OCI-LY3 (cell line): ENCODE measurements at regions not wholly inside any gene's neighbourhood (a gene's known extent, or its start where the extent isn't known, plus 50 kb on each side); places are given as distances from the start of the nearest gene placed in this dataset.
A peak's percentile ranks its signal among the peaks of the same experiment; 100 is the strongest.

Source experiments
- H2AFZ ChIP-seq: fragments of 200-600, 300-600 bp; shearing (Covaris generic); 2 replicates; pipeline ENCODE4 v1.6.0; 2014; ENCODE audit warnings: antibody characterized with exemption, low read depth, low read length
- H3K27ac ChIP-seq: fragments of 200-600, 300-600 bp; sonication (generic); 2 replicates; pipeline ENCODE4 v1.5.1; 2014; ENCODE audit warnings: mild to moderate bottlenecking, low read length, moderate library complexity, mixed read lengths
- H3K27me3 ChIP-seq: fragments of 200-600, 300-600 bp; sonication (generic); 2 replicates; pipeline ENCODE4 v1.6.1; 2014; ENCODE audit warnings: low read depth, low read length, mixed read lengths
- H3K36me3 ChIP-seq: fragments of 200-600, 300-600 bp; sonication (generic); replicated peaks from 2 replicates; pipeline ENCODE3; 2014; ENCODE audit warnings: low read depth, low read length, mixed read lengths
- H3K4me1 ChIP-seq: fragments of 300-600, 200-600 bp; sonication (generic); 2 replicates; pipeline ENCODE4 v1.6.1; 2014; ENCODE audit warnings: low read length, mixed read lengths
- H3K4me2 ChIP-seq: fragments of 200-600, 300-600 bp; sonication (generic); 2 replicates; pipeline ENCODE4 v1.6.1; 2014; ENCODE audit warnings: low read length, mixed read lengths
- H3K4me3 ChIP-seq: fragments of 300-600, 200-600 bp; sonication (generic); 2 replicates; pipeline ENCODE4 v1.5.1; 2014; ENCODE audit warnings: antibody characterized with exemption, mild to moderate bottlenecking, low read length, moderate library complexity
- H3K79me2 ChIP-seq: fragments of 300-600, 200-600 bp; shearing (Covaris generic); 2 replicates; pipeline ENCODE4 v1.6.1; 2014; ENCODE audit warnings: mild to moderate bottlenecking, low read length, mixed read lengths
- H3K9ac ChIP-seq: fragments of 300-600, 200-600 bp; shearing (Covaris generic); 2 replicates; pipeline ENCODE4 v1.6.0; 2014; ENCODE audit warnings: mild to moderate bottlenecking, low read length, moderate library complexity
- H3K9me3 ChIP-seq: fragments of 200-600, 300-600 bp; shearing (Covaris generic); 2 replicates; pipeline ENCODE4 v1.6.1; 2014; ENCODE audit warnings: low read length, mixed read lengths; ENCODE audit not compliant: insufficient read depth
- H4K20me1 ChIP-seq: fragments of 200-600, 300-600 bp; sonication (generic); 2 replicates; pipeline ENCODE4 v1.6.1; 2016; ENCODE audit warnings: low read length, mixed read lengths; ENCODE audit not compliant: insufficient read depth
- CTCF ChIP-seq: fragments of 200-600, 300-600 bp; sonication (generic); IDR thresholded peaks from 2 replicates; pipeline ENCODE4 v1.5.1; 2014; ENCODE audit warnings: antibody characterized with exemption, low read length, low read depth
- EZH2phosphoT487 ChIP-seq: fragments of 200-600 bp; shearing (Covaris generic); IDR thresholded peaks from 2 replicates; pipeline ENCODE4 v1.6.1; 2018; ENCODE audit warnings: antibody characterized with exemption, mixed run types, low read depth

- Histone ChIP-seq H3K4me1 (peaks cover 32% of the 10 kb centered on the region), H3K36me3 (no peaks in the 10 kb centered on the region)
Measured at GRCh38 chr5:124644582-124644981, 101.9 kb downstream of the ZNF608 start.

GRCh38 chr5:124644138-124644537 lies 102.3 kb downstream of the ZNF608 start:
- TF ChIP-seq CTCF (no peak), EZH2phosphoT487 (no peak)
- Histone ChIP-seq H3K27ac (no peak overlapping the region), H3K4me3 (no peak overlapping the region), H3K9me3 (no peaks in the 10 kb centered on the region), H4K20me1 (peaks cover 9% of the 10 kb centered on the region; the same call in 1 of the 2 replicates), H3K79me2 (no peaks in the 10 kb centered on the region), H3K9ac (no peak overlapping the region), H3K27me3 (peaks cover 24% of the 10 kb centered on the region), H2AFZ (no peak overlapping the region), H3K4me1 (peaks cover 28% of the 10 kb centered on the region), H3K36me3 (no peaks in the 10 kb centered on the region), H3K4me2 (no peak overlapping the region)

More at GRCh38 chr5:124644582-124644981, 101.9 kb downstream of the ZNF608 start:
- Histone ChIP-seq H3K9me3 (no peaks in the 10 kb centered on the region), H3K79me2 (no peaks in the 10 kb centered on the region), H3K4me3 (no peak overlapping the region), H4K20me1 (peaks cover 9% of the 10 kb centered on the region; the same call in 1 of the 2 replicates), H3K27me3 (peaks cover 24% of the 10 kb centered on the region), H2AFZ (no peak overlapping the region), H3K4me2 (no peak overlapping the region), H3K27ac (no peak overlapping the region), H3K9ac (no peak overlapping the region)
- TF ChIP-seq EZH2phosphoT487 (no peak), CTCF (no peak)

- H4K20me1 ChIP-seq, result 0 out of 2 replicates have a peak, but pooled peaks cover 3% of the 10 kb centered on the region
- H3K36me3 ChIP-seq, result no peaks in the 10 kb centered on the region
- no peaks in the 10 kb centered on the region for H3K9me3 ChIP-seq
- TF ChIP-seq CTCF, result no peak
- TF ChIP-seq EZH2phosphoT487, result no peak
- H3K27ac ChIP-seq, result no peak overlapping the region
- no peak overlapping the region for H2AFZ ChIP-seq
- H3K4me3 ChIP-seq, result no peak overlapping the region
- H3K4me2 ChIP-seq, result no peak overlapping the region
- peaks cover 20% of the 10 kb centered on the region for H3K4me1 ChIP-seq
- H3K27me3 ChIP-seq, result peaks cover 20% of the 10 kb centered on the region
- H3K79me2 ChIP-seq, result no peaks in the 10 kb centered on the region
- no peak overlapping the region for H3K9ac ChIP-seq
Measured at GRCh38 chr5:124643336-124643735, 103.1 kb downstream of the ZNF608 start.

GRCh38 chr5:124642151-124642550 lies 104.3 kb downstream of the ZNF608 start:
- TF ChIP-seq EZH2phosphoT487 (no peak), CTCF (no peak)
- H3K4me2 ChIP-seq, result peak overlapping the region; percentile 41

More at GRCh38 chr5:124642151-124642550, 104.3 kb downstream of the ZNF608 start:
- H3K36me3 ChIP-seq, result no peaks in the 10 kb centered on the region
- no peaks in the 10 kb centered on the region for H3K9me3 ChIP-seq
- peaks cover 8% of the 10 kb centered on the region for H3K27me3 ChIP-seq
- H3K79me2 ChIP-seq, result no peaks in the 10 kb centered on the region
- peak overlapping the region; percentile 7; the same call in 1 of the 2 replicates for H3K4me3 ChIP-seq
- no peak overlapping the region for H3K27ac ChIP-seq
- H4K20me1 ChIP-seq, result 0 out of 2 replicates have a peak, but pooled peaks cover 3% of the 10 kb centered on the region
- peaks cover 20% of the 10 kb centered on the region for H3K4me1 ChIP-seq
- H2AFZ ChIP-seq, result 0 out of 2 replicates have a peak overlapping the region, but pooled peaks have one; percentile 33
- H3K9ac ChIP-seq, result no peak overlapping the region
